NCI-H1436 (cell line): ENCODE measurements at regions not wholly inside any gene's neighbourhood (a gene's known extent, or its start where the extent isn't known, plus 50 kb on each side); places are given as distances from the start of the nearest gene placed in this dataset.
A peak's percentile ranks its signal among the peaks of the same experiment; 100 is the strongest.
"Not testable (repeated sequence)": the region's sequence is repeated elsewhere in the genome, so short reads cannot be mapped to it uniquely, and the experiment has no call there.

Source experiments
- DNase-seq: peaks from one replicate; lab custom pipeline; 2025; lab: John Stamatoyannopoulos, UW

- no peak for DNase-seq
These were observed 850.4 kb upstream of the FRG1 start for GRCh38 chr4:189090174-189090814.

- peak; percentile 6 for DNase-seq
These were observed 848.1 kb upstream of the FRG1 start for GRCh38 chr4:189092581-189092980.

- no peak for DNase-seq
These were observed 844.6 kb upstream of the FRG1 start for GRCh38 chr4:189096108-189096507.

DNA sequence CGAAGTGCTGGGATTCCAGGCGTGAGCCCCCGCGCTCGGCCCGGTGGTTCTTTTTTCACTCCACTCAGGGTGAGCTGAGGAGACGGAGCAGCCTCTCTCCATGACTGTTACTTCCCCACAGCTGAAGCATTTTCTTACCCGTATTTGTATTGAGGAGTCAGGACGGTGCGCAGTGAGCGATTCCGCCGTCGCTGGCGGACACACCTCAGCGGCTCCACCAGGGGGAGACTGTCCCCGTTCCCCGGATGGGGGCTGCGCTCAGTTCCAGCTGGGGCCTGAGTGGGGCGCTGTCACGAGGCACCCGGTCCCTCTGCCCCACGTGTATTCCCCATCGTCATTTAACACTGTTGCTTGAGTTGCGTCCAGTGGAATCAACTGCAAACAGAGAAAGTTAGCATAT lies 844.0 kb upstream of the FRG1 start:
- no peak for DNase-seq

GRCh38 chr4:189098932-189099696 lies 841.6 kb upstream of the FRG1 start:
- peak; percentile 63 for DNase-seq

GRCh38 chr4:189113389-189113888 lies 827.2 kb upstream of the FRG1 start:
- DNase-seq = no peak

DNA sequence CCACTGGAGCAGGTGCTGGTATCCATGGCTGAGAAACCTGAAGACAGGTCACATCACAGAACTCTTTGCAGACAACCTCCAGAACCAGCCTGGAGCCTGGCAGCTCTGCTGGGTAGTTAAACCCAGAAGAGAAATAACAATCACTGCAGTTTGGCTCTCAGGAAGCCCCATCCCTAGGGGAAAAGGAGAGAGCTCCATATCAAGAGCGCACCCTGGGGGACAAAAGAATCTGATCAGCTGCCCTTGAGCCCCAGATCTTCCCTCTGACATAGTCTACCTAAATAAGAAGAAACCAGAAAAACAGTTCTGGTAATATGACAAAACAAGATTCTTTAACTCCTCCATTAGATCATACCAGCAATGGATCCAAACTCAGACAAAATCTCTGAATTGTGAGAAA lies 823.2 kb upstream of the FRG1 start:
- peak; percentile 4 for DNase-seq

GRCh38 chr4:189121336-189121735 lies 819.3 kb upstream of the FRG1 start:
- no peak for DNase-seq

DNA sequence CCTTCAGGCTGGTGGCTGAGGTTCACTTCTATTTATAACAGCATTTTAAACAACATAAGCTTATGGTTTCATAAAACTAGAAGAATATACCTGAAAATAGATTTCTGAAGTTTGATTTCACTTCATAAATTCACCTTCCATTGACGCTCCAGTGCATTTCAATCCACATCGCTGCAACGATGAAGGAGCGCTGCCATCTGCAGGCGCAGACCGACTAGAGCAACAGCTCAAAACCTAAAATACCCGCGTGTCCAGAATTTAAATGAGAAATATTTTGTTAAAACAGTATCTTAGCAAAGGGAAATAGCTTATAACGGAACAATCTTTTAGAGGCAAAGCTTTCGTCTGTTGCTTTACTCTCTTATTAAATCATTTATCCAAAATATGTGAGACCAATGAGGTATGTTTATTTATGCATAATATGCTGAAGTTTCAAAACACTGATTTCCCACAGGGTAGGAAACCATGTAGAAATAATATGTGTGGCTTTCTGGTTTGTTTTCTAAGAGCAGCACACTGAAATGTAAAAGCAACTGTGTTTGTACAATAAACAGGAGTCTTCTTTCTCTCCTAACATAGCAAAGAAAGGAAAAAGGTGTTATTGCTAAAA lies 816.4 kb upstream of the FRG1 start:
- DNase-seq = peak; percentile 37

DNA sequence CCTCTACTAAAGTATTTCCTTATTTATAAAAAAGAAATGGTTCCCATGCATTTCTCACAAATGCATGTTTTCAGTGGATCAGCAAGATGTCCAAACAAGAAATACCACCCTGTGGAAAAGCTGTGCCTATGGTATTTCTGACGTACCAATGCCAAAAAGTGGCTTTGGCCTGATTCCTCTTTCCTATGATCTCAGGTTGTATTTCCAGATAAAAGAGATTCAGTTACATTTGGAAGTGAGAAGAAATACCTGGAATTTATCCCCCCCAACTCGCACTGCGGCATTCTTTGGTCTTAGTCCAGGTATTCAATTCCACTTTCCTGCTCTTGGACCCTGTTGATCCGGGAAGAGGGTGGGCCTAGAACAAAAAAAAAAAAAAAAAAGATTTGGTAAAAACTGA lies 815.9 kb upstream of the FRG1 start:
- no peak for DNase-seq

DNA sequence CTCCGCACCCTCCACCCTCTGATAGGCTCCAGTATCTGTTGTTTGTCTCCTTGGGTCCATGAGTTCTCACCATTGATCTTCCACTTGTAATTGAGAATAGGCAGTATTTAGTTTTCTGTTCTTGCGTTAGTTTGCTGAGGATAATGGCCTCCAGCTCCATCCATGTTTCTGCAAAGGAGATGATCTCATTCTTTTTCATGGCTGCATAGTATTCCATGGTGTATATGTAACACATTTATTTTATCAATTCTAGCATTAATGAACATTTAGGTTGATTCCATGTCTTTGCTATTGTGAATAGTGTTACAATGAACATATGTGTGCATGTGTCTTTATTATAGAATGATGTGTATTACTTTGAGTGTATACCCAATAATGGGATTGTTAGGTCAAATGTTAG lies 814.6 kb upstream of the FRG1 start:
- no peak for DNase-seq

DNA sequence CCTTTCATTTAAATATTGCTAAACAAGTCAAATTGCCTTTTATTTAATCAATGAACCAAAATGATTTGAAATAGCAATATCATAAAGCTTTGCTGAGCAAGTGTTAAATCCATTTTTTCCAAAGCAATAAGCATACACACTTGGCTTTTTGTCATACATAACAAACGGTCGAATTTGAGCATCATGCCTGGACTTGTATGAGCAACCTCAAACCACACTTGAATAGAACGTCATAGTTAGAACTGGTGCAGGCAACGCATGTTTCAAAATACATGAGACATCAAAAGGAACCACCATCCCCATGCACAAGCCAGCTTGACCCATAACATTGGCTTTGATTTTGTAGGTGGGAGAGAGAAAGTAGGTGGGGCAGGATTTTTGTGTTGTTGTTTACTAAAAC lies 812.3 kb upstream of the FRG1 start:
- no peak for DNase-seq

DNA sequence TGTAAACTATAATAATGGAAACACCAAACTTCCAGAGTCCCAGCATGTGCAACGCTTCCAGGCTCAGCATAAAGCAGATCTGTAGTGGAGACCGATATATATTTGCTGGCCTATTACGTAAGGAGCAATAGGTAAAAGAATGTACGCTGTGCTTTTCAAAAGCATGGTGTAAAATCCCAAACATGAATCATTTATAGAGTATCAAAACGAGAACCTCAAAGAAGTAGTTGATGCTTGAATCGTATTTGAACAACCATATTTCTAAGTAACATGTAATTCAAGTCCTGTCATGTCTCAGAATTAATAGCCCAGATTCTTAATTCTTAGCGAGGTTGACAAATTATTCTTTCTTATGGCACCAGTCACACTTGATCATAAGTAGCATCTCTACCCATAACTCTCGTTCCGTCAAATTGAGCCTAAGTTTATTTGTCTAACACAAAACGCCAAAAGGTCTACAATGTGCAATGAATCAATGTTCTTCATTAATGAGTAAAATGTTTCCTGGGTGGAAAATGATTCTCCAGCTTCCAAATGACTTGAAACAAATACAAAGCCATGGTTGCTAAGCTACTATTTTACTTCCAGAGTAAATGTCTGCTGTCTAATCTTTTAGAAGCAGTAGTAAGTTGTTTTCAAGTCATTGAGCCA lies 811.5 kb upstream of the FRG1 start:
- no peak for DNase-seq

DNA sequence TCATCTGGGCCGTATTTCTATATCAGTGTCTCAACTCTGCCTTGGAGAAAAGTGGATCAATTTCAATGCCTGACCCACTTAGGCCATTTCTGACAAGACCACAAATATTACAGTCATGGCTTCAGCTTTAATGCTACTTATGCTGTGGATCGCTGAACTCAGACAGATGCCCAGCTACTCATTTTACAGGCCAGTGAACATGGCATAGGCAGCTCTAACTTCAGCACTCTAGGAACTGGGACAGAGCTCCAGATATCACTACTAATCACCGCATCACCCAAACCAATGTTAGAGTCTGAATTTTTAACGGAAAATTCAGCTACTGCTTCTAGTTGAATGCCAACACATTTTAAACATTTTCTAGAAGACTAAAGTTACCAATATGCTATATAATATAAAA lies 809.6 kb upstream of the FRG1 start:
- no peak for DNase-seq

- DNase-seq = no peak
These were observed 804.2 kb upstream of the FRG1 start for GRCh38 chr4:189136462-189136861.

DNA sequence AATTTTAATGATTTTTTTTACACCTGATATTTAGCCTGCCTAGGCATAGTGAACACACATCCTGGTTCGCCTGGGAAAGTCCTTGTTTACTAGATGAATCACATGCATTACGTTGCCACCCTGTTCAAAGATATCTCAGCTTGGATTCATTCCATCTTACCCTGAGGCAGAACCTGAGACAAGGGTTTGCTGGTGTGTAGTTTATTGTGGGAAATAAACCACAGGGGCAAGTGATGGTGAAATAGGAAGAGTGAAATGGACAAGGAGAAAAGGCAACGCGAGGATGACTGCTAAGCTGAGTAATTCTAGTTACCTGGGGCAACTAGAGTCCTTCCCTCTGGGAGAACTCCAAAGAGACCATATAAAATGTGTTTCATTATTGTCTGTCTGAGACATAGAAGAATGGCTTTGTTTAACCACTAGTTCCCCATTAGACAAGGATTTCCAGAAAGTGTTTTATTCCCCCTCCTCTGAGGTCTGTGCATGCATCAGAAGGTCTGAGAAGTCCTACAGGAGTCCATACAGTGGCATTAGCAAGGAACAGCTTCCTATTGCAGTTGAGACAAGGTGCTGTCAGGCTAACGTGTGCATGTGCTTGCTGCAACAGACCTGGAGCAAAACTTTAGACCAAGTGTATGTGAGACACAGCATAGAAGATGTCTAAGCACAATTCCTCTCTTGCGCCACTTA lies 797.3 kb upstream of the FRG1 start:
- no peak for DNase-seq

GRCh38 chr4:189147005-189147929 lies 793.4 kb upstream of the FRG1 start:
- DNase-seq = no peak

DNA sequence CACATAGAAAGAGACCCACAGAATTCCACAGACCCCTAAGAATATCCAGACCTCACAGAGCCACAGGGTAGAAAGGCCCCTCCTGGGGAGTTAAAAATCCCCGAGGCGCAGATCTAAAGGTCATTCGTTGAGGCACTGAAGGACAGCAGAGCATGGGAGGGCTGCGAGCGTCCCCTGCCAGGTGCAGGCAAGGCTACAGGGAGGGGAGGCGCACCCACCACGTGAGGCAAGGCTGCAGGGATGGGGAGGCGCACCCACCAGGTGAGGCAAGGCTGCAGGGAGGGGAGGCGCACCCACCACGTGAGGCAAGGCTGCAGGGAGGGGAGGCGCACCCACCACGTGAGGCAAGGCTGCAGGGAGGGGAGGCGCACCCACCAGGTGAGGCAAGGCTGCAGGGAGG lies 785.6 kb upstream of the FRG1 start:
- not testable (repeated sequence) for DNase-seq

DNA sequence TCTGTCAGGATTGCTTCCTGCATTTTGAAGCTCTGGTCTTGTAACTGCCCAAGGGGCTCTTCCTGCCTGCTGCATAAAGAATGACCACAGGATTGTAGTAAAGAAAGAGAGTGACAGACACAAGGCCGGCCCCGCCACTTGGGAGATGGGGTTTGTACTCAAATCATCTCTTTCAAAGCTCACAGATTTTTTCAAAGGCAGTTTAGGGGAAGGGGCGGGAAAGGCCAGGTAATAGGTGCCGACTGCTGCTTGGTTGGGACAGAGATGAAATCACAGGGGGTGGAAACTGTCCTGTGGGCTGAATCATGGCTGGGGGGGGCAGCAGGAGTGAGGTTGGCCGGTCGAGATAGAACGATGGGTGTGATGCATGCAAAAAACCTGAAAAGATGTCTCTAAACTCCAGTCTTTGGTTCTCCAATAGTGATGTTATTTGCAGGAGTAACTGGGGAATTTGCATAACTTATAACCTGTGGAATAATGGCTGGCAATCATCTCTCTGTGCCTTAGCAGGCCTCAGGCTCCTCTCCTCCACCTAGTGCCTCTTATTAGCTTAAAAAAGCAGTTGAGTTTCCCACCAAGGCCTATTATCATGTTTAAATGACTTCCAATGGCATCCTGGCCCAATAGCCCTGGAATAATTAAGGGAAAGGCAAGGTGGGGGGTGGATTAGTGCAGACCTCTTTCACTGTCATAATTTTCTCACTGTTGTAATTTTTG lies 778.4 kb upstream of the FRG1 start:
- no peak for DNase-seq

DNA sequence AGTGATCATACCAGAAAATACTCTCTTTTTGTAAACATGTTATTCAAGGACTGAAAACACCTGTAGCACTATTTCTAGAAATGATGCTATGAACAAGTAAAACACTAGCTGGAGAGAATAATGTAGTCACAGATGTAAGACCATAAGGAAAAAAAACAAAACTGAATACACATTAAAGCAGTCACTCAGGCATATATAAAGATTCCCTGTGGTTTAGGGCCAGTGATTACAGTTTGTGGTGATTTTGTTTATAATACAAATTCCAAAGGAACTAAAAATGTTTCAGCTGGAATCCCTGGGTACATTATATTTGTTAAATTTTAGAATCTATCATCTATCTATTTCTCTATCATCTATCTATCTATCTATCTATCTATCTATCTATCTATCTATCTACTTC lies 777.8 kb upstream of the FRG1 start:
- DNase-seq = no peak
